Duodenal mucosa (tissue), 2 donors: ENCODE measurements at regions not wholly inside any gene's neighbourhood (a gene's known extent, or its start where the extent isn't known, plus 50 kb on each side); places are given as distances from the start of the nearest gene placed in this dataset.
"Not testable (repeated sequence)": the region's sequence is repeated elsewhere in the genome, so short reads cannot be mapped to it uniquely, and the experiment has no call there.

ENCODE experiments used
- H3K27ac ChIP-seq: one replicate; pipeline ENCODE4 v1.7.0; 2013; ENCODE audit warnings: low read depth, low read length
- H3K27me3 ChIP-seq, 2 donors: one replicate each; pipeline ENCODE4 v1.7.0; 2013; ENCODE audit warnings: low read length in 2 of 2, control low read depth in 1 of 2; ENCODE audit not compliant: insufficient read depth in 2 of 2, control insufficient read depth in 1 of 2
- H3K36me3 ChIP-seq, 2 donors: one replicate each; pipeline ENCODE4 v1.7.0; 2013; ENCODE audit warnings: low read length in 2 of 2, control low read depth in 1 of 2; ENCODE audit not compliant: insufficient read depth in 2 of 2, control insufficient read depth in 1 of 2
- H3K4me1 ChIP-seq, 2 donors: one replicate each; pipeline ENCODE4 v1.7.0; 2013; ENCODE audit warnings: low read length in 2 of 2, control low read depth in 1 of 2; ENCODE audit not compliant: insufficient read depth in 2 of 2, control insufficient read depth in 1 of 2
- H3K4me3 ChIP-seq, 2 donors: one replicate each; pipeline ENCODE4 v1.7.0; 2013; ENCODE audit warnings: low read length in 2 of 2, low read depth in 1 of 2
- H3K9ac ChIP-seq, 2 donors: one replicate each; pipeline ENCODE4 v1.7.0; 2013; ENCODE audit warnings: low read length in 2 of 2, low read depth in 1 of 2
- H3K9me3 ChIP-seq, 2 donors: one replicate each; pipeline ENCODE4 v1.7.0; 2013; ENCODE audit warnings: low read length in 2 of 2, control low read depth in 1 of 2; ENCODE audit not compliant: control insufficient read depth in 1 of 2

- no peaks in the 10 kb centered on the region for H3K36me3 ChIP-seq
- H3K27me3 ChIP-seq = no peaks in the 10 kb centered on the region
- H3K4me1 ChIP-seq = no peaks in the 10 kb centered on the region
- no peak overlapping the region for H3K4me3 ChIP-seq
- no peak overlapping the region for H3K27ac ChIP-seq
- no peak overlapping the region for H3K9ac ChIP-seq
- H3K9me3 ChIP-seq = no peaks in the 10 kb centered on the region
Observed at GRCh38 chr18:76708071-76708721, 114.2 kb upstream of the ZNF236 start.

- Histone ChIP-seq H3K4me1 (no peaks in the 10 kb centered on the region), H3K27me3 (no peaks in the 10 kb centered on the region), H3K36me3 (no peaks in the 10 kb centered on the region), H3K27ac (no peak overlapping the region), H3K9me3 (no peaks in the 10 kb centered on the region), H3K9ac (no peak overlapping the region), H3K4me3 (no peak overlapping the region)
Observed at GRCh38 chr18:76707534-76707933, 114.8 kb upstream of the ZNF236 start.

- not testable (repeated sequence) for H3K9me3 ChIP-seq, H3K27ac ChIP-seq, H3K9ac ChIP-seq, H3K4me1 ChIP-seq, H3K36me3 ChIP-seq, H3K4me3 ChIP-seq
- peaks cover 0 to 12% of the 10 kb centered on the region in 2 donors for H3K27me3 ChIP-seq
Observed at GRCh38 chr18:76704589-76704988, 117.8 kb upstream of the ZNF236 start.

GRCh38 chr18:76699923-76700322 lies 122.4 kb upstream of the ZNF236 start:
- H3K9me3 ChIP-seq = no peaks in the 10 kb centered on the region
- H3K4me3 ChIP-seq = no peak overlapping the region
- H3K36me3 ChIP-seq = no peaks in the 10 kb centered on the region
- H3K27ac ChIP-seq = no peak overlapping the region
- H3K9ac ChIP-seq = no peak overlapping the region
- peaks cover 2 to 12% of the 10 kb centered on the region in 2 donors for H3K27me3 ChIP-seq
- no peaks in the 10 kb centered on the region for H3K4me1 ChIP-seq

GRCh38 chr18:76697441-76697901 lies 124.9 kb upstream of the ZNF236 start:
- H3K36me3 ChIP-seq = no peaks in the 10 kb centered on the region
- no peaks in the 10 kb centered on the region for H3K9me3 ChIP-seq
- H3K27ac ChIP-seq = no peak overlapping the region
- H3K9ac ChIP-seq = no peak overlapping the region
- no peaks in the 10 kb centered on the region for H3K4me1 ChIP-seq
- H3K27me3 ChIP-seq = peaks cover 2 to 12% of the 10 kb centered on the region in 2 donors
- H3K4me3 ChIP-seq = peak overlapping the region in 1 of 2 donors; percentile 53

- H3K36me3 ChIP-seq = no peaks in the 10 kb centered on the region
- H3K27ac ChIP-seq = no peak overlapping the region
- peaks cover 5 to 9% of the 10 kb centered on the region in 2 donors for H3K27me3 ChIP-seq
- H3K4me3 ChIP-seq = no peak overlapping the region
- H3K9me3 ChIP-seq = no peaks in the 10 kb centered on the region
- no peak overlapping the region for H3K9ac ChIP-seq
- H3K4me1 ChIP-seq = no peaks in the 10 kb centered on the region
Observed at GRCh38 chr18:76691800-76692199, 130.6 kb upstream of the ZNF236 start.

- no peaks in the 10 kb centered on the region for H3K4me1 ChIP-seq
Observed at GRCh38 chr18:76689646-76690264, 132.6 kb upstream of the ZNF236 start.

GRCh38 chr18:76688724-76689472 lies 133.5 kb upstream of the ZNF236 start:
- H3K4me3 ChIP-seq = no peak overlapping the region
- H3K27ac ChIP-seq = no peak overlapping the region
- no peaks in the 10 kb centered on the region for H3K36me3 ChIP-seq
- H3K9me3 ChIP-seq = no peaks in the 10 kb centered on the region
- no peaks in the 10 kb centered on the region for H3K4me1 ChIP-seq
- no peak overlapping the region for H3K9ac ChIP-seq
- H3K27me3 ChIP-seq = peaks cover 5 to 9% of the 10 kb centered on the region in 2 donors

More at GRCh38 chr18:76689646-76690264, 132.6 kb upstream of the ZNF236 start:
- Histone ChIP-seq H3K9ac (no peak overlapping the region), H3K4me3 (no peak overlapping the region), H3K9me3 (no peaks in the 10 kb centered on the region), H3K27me3 (peaks cover 5 to 9% of the 10 kb centered on the region in 2 donors), H3K36me3 (no peaks in the 10 kb centered on the region), H3K27ac (no peak overlapping the region)

- H3K9me3 ChIP-seq = no peaks in the 10 kb centered on the region
- no peaks in the 10 kb centered on the region for H3K4me1 ChIP-seq
- no peak overlapping the region for H3K9ac ChIP-seq
- peaks cover 5 to 9% of the 10 kb centered on the region in 2 donors for H3K27me3 ChIP-seq
- H3K36me3 ChIP-seq = no peaks in the 10 kb centered on the region
- no peak overlapping the region for H3K27ac ChIP-seq
- H3K4me3 ChIP-seq = no peak overlapping the region
Observed at GRCh38 chr18:76687304-76687962, 134.9 kb upstream of the ZNF236 start.
